ENCODE measurements at regions not wholly inside any gene's neighbourhood (a gene's known extent, or its start where the extent isn't known, plus 50 kb on each side); places are given as distances from the start of the nearest gene placed in this dataset.

DNA sequence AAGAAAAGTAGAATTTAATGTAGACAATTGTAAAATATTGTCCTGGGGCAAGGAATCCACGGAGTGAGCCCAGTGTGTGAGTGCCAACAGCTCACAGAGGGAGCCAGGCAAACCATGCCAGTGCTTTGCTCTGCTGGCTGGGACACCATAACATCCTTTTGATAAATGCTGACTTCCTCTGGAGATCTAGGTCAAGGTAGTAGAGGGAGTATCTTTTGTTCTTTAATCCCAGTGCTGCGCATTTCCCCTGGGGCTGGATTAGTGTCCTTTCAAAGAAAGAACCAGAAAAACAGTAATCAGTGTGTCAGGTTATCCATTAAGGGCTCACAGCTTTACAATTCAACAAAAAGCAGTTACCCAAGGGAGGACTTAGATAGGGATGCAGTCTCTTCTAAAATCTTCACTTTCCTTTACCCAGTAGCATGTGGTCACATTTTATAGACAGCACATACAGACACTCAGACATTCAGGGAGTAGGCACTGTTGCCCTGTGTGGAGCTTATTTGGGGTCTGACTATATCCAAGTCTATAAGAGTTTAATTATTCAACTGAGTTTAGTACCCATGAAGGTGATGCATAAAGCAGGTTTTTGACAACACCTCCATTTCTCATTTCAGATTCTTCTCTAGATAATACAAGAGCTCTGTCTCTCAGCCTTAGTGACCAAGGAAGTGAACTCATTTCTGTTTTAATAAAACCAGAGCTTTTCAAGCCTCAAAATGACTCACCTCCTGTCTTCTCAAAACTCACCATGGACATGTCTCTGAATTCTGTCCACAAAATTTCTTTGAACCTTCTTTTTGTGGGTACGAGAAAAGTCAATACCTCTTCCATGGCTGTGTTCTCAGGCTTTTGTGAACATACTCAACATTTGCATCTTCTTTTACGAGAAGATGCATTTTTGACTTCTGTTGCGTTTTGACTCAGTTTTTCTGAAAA lies 215.3 kb downstream of the BRINP2 start:
- FAIRE-seq (no peak), ATAC-seq (no peak), DNase-seq (ENCODE audit: low spot score) (no peak)
- POLR2A ChIA-PET: no interaction called here
- H3K27ac ChIP-seq (ENCODE audit: extremely low read length, insufficient read depth, low read length): no peak overlapping the region
- BruUV-seq (replicated peaks): no TSS peak
- CTCF ChIA-PET (ENCODE audit: low intra/inter-chr PET ratio, low total read pairs): no interaction called here
- no peaks in the 10 kb centered on the region for H3K79me2 ChIP-seq (ENCODE audit: insufficient read depth, low read length)
- H3K9me3 ChIP-seq (ENCODE audit: low read length): no peaks in the 10 kb centered on the region
- intact Hi-C loops (cut with micrococcal nuclease; ENCODE audit: unreplicated experiment) (no loop called here), in situ Hi-C loops (cut with HindIII; ENCODE audit: extremely low pct_ligation_motif_present, low pct_unique_long_range_greater_than_20kb) (no loop called here)
- no peaks in the 10 kb centered on the region for H3K36me3 ChIP-seq (replicated peaks in 1 of 2; ENCODE audit: control insufficient read depth in 1 of 2, insufficient read depth in 2 of 2, low read length in 2 of 2)
- WGBS (ENCODE audit: low lambda C conversion rate): 21% methylated on average over 5 of the region's 5 CpGs
- no peak overlapping the region for H3K9ac ChIP-seq (ENCODE audit: insufficient read depth, low read depth, low read length)
- no peaks in the 10 kb centered on the region for H3K4me1 ChIP-seq (ENCODE audit: insufficient read depth, low read length)
- no peak overlapping the region for H3K4me2 ChIP-seq (ENCODE audit: low read depth, low read length)
- H3K4me3 ChIP-seq (replicated peaks in 1 of 3; ENCODE audit: insufficient read depth in 1 of 3, low read depth in 2 of 3, low read length in 3 of 3): no peak overlapping the region
- no peaks in the 10 kb centered on the region for H3K27me3 ChIP-seq (ENCODE audit: control insufficient read depth in 1 of 2, insufficient read depth in 2 of 2, low read length in 2 of 2)
- H2AFZ ChIP-seq (ENCODE audit: low read length): no peak overlapping the region
- no peaks in the 10 kb centered on the region for H4K20me1 ChIP-seq (ENCODE audit: insufficient read depth, low read length)
- TF ChIP-seq ZFAT (CRISPR knock-in tag; conservative IDR thresholded peaks at IDR 0.05): no peak
- TF ChIP-seq ZKSCAN1 (IDR thresholded peaks at IDR 0.05; ENCODE audit: low read length): no peak
- TF ChIP-seq ELF4 (CRISPR knock-in tag; IDR thresholded peaks at IDR 0.05; ENCODE audit: borderline replicate concordance): no peak
- TF ChIP-seq, protein P1, sequence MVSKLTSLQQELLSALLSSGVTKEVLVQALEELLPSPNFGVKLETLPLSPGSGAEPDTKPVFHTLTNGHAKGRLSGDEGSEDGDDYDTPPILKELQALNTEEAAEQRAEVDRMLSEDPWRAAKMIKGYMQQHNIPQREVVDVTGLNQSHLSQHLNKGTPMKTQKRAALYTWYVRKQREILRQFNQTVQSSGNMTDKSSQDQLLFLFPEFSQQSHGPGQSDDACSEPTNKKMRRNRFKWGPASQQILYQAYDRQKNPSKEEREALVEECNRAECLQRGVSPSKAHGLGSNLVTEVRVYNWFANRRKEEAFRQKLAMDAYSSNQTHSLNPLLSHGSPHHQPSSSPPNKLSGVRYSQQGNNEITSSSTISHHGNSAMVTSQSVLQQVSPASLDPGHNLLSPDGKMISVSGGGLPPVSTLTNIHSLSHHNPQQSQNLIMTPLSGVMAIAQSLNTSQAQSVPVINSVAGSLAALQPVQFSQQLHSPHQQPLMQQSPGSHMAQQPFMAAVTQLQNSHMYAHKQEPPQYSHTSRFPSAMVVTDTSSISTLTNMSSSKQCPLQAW (CRISPR knock-in tag; IDR thresholded peaks at IDR 0.05): no peak
- TF ChIP-seq, protein P2, sequence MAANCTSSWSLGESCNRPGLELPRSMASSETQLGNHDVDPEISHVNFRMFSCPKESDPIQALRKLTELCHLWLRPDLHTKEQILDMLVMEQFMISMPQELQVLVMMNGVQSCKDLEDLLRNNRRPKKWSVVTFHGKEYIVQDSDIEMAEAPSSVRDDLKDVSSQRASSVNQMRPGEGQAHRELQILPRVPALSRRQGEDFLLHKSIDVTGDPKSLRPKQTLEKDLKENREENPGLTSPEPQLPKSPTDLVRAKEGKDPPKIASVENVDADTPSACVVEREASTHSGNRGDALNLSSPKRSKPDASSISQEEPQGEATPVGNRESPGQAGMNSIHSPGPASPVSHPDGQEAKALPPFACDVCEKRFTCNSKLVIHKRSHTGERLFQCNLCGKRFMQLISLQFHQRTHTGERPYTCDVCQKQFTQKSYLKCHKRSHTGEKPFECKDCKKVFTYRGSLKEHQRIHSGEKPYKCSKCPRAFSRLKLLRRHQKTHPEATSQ (CRISPR knock-in tag; IDR thresholded peaks at IDR 0.05; ENCODE audit: borderline replicate concordance): no peak
- TF ChIP-seq NFYC (CRISPR knock-in tag; IDR thresholded peaks at IDR 0.05): no peak
- TF ChIP-seq, protein P3, sequence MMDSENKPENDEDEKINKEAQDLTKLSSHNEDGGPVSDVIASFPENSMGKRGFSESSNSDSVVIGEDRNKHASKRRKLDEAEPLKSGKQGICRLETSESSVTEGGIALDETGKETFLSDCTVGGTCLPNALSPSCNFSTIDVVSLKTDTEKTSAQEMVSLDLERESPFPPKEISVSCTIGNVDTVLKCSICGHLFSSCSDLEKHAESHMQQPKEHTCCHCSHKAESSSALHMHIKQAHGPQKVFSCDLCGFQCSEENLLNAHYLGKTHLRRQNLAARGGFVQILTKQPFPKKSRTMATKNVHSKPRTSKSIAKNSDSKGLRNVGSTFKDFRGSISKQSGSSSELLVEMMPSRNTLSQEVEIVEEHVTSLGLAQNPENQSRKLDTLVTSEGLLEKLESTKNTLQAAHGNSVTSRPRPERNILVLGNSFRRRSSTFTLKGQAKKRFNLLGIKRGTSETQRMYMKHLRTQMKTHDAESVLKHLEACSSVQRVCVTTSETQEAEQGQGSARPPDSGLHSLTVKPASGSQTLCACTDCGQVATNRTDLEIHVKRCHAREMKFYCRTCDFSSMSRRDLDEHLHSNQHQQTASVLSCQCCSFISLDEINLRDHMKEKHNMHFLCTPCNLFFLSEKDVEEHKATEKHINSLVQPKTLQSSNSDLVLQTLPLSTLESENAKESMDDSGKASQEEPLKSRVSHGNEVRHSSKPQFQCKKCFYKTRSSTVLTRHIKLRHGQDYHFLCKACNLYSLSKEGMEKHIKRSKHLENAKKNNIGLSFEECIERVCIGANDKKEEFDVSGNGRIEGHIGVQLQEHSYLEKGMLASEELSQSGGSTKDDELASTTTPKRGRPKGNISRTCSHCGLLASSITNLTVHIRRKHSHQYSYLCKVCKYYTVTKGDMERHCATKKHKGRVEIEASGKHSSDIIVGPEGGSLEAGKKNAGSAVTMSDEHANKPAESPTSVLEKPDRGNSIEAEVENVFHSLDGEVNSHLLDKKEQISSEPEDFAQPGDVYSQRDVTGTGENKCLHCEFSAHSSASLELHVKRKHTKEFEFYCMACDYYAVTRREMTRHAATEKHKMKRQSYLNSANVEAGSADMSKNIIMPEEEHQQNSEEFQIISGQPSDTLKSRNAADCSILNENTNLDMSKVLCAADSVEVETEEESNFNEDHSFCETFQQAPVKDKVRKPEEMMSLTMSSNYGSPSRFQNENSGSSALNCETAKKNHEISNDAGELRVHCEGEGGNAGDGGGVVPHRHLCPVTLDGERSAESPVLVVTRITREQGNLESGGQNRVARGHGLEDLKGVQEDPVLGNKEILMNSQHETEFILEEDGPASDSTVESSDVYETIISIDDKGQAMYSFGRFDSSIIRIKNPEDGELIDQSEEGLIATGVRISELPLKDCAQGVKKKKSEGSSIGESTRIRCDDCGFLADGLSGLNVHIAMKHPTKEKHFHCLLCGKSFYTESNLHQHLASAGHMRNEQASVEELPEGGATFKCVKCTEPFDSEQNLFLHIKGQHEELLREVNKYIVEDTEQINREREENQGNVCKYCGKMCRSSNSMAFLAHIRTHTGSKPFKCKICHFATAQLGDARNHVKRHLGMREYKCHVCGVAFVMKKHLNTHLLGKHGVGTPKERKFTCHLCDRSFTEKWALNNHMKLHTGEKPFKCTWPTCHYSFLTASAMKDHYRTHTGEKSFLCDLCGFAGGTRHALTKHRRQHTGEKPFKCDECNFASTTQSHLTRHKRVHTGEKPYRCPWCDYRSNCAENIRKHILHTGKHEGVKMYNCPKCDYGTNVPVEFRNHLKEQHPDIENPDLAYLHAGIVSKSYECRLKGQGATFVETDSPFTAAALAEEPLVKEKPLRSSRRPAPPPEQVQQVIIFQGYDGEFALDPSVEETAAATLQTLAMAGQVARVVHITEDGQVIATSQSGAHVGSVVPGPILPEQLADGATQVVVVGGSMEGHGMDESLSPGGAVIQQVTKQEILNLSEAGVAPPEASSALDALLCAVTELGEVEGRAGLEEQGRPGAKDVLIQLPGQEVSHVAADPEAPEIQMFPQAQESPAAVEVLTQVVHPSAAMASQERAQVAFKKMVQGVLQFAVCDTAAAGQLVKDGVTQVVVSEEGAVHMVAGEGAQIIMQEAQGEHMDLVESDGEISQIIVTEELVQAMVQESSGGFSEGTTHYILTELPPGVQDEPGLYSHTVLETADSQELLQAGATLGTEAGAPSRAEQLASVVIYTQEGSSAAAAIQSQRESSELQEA (CRISPR knock-in tag; IDR thresholded peaks at IDR 0.05; ENCODE audit: not compliant biosample characterization): no peak
- TF ChIP-seq, protein P4, sequence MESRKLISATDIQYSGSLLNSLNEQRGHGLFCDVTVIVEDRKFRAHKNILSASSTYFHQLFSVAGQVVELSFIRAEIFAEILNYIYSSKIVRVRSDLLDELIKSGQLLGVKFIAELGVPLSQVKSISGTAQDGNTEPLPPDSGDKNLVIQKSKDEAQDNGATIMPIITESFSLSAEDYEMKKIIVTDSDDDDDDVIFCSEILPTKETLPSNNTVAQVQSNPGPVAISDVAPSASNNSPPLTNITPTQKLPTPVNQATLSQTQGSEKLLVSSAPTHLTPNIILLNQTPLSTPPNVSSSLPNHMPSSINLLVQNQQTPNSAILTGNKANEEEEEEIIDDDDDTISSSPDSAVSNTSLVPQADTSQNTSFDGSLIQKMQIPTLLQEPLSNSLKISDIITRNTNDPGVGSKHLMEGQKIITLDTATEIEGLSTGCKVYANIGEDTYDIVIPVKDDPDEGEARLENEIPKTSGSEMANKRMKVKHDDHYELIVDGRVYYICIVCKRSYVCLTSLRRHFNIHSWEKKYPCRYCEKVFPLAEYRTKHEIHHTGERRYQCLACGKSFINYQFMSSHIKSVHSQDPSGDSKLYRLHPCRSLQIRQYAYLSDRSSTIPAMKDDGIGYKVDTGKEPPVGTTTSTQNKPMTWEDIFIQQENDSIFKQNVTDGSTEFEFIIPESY (CRISPR knock-in tag; IDR thresholded peaks at IDR 0.05): no peak
- no peak for TF ChIP-seq ZNF747 (CRISPR knock-in tag; IDR thresholded peaks at IDR 0.05; ENCODE audit: borderline replicate concordance)

Data from HepG2 (cell line).